ENCODE measurements at regions not wholly inside any gene's neighbourhood (a gene's known extent, or its start where the extent isn't known, plus 50 kb on each side); places are given as distances from the start of the nearest gene placed in this dataset.

GRCh38 chr1:209257454-209257853 lies 326.1 kb upstream of the CAMK1G start:
- H3K9ac ChIP-seq (ENCODE audit: insufficient read depth, low read length, poor library complexity, severe bottlenecking): no peak overlapping the region
- no peak overlapping the region for H3K27ac Mint-ChIP-seq
- no peak overlapping the region for H3K4me3 Mint-ChIP-seq
- no peak overlapping the region for H3K27ac ChIP-seq (ENCODE audit: low read depth in 1 of 2, low read length in 2 of 2)
- no CpG with 5 or more reads among the region's 1 CpG for WGBS (ENCODE audit: insufficient coverage)
- H3K27me3 Mint-ChIP-seq (ENCODE audit: low read depth in 3 of 3): peaks cover 0 to 2% (median 0%) of the 10 kb centered on the region in 3 donors
- H2AFZ ChIP-seq (ENCODE audit: insufficient read depth, low read depth, low read length, poor library complexity, severe bottlenecking): no peak overlapping the region
- H3K36me3 Mint-ChIP-seq: no peaks in the 10 kb centered on the region
- H4K20me1 ChIP-seq (ENCODE audit: insufficient read depth, low read length): no peaks in the 10 kb centered on the region
- peaks cover 5 to 20% (median 12%) of the 10 kb centered on the region in 7 donors for H3K9me3 Mint-ChIP-seq
- intact Hi-C loops (cut with micrococcal nuclease): no loop called here
- no peak for TF ChIP-seq CTCF (IDR thresholded peaks at IDR 0.05)
- no peaks in the 10 kb centered on the region for H3K36me3 ChIP-seq (replicated peaks in 1 of 2; ENCODE audit: control insufficient read depth in 1 of 2, insufficient read depth in 2 of 2, low read length in 2 of 2)
- H3K4me3 ChIP-seq (replicated peaks in 1 of 3; ENCODE audit: low read depth in 2 of 3, low read length in 3 of 3): no peak overlapping the region
- no peaks in the 10 kb centered on the region for H3K4me1 Mint-ChIP-seq
- peaks cover 3 to 16% of the 10 kb centered on the region in 2 donors for H3K9me3 ChIP-seq (replicated peaks in 1 of 2; ENCODE audit: control insufficient read depth in 1 of 2, insufficient read depth in 1 of 2, low read length in 2 of 2)
- no peak for DNase-seq
- H3K79me2 ChIP-seq (ENCODE audit: insufficient read depth, low read length): no peaks in the 10 kb centered on the region
- no peak overlapping the region for H3K4me2 ChIP-seq (replicated peaks; ENCODE audit: extremely low read depth, low read length, poor library complexity, severe bottlenecking)
- no peaks in the 10 kb centered on the region for H3K4me1 ChIP-seq (ENCODE audit: control insufficient read depth in 1 of 2, insufficient read depth in 2 of 2, low read length in 2 of 2)
- H3K27me3 ChIP-seq (ENCODE audit: control insufficient read depth in 2 of 2, insufficient read depth in 2 of 2, low read length in 2 of 2): no peaks in the 10 kb centered on the region

- Histone ChIP-seq H3K27me3 (ENCODE audit: control insufficient read depth in 2 of 2, insufficient read depth in 2 of 2, low read length in 2 of 2) (no peaks in the 10 kb centered on the region), H3K36me3 (replicated peaks in 1 of 2; ENCODE audit: control insufficient read depth in 1 of 2, insufficient read depth in 2 of 2, low read length in 2 of 2) (no peaks in the 10 kb centered on the region), H3K9me3 (replicated peaks in 1 of 2; ENCODE audit: control insufficient read depth in 1 of 2, insufficient read depth in 1 of 2, low read length in 2 of 2) (peaks cover 3 to 16% of the 10 kb centered on the region in 2 donors), H2AFZ (ENCODE audit: insufficient read depth, low read depth, low read length, poor library complexity, severe bottlenecking) (no peak overlapping the region), H3K27ac (ENCODE audit: low read depth in 1 of 2, low read length in 2 of 2) (no peak overlapping the region), H3K4me1 (ENCODE audit: control insufficient read depth in 1 of 2, insufficient read depth in 2 of 2, low read length in 2 of 2) (no peaks in the 10 kb centered on the region), H3K9ac (ENCODE audit: insufficient read depth, low read length, poor library complexity, severe bottlenecking) (no peak overlapping the region), H3K4me2 (replicated peaks; ENCODE audit: extremely low read depth, low read length, poor library complexity, severe bottlenecking) (no peak overlapping the region), H3K79me2 (ENCODE audit: insufficient read depth, low read length) (no peaks in the 10 kb centered on the region), H3K4me3 (replicated peaks in 1 of 3; ENCODE audit: low read depth in 2 of 3, low read length in 3 of 3) (no peak overlapping the region), H4K20me1 (ENCODE audit: insufficient read depth, low read length) (no peaks in the 10 kb centered on the region)
- no peak overlapping the region for H3K27ac Mint-ChIP-seq
- no peaks in the 10 kb centered on the region for H3K36me3 Mint-ChIP-seq
- H3K4me3 Mint-ChIP-seq: no peak overlapping the region
- H3K4me1 Mint-ChIP-seq: no peaks in the 10 kb centered on the region
- peaks cover 0 to 3% (median 2%) of the 10 kb centered on the region in 3 donors for H3K27me3 Mint-ChIP-seq (ENCODE audit: low read depth in 3 of 3)
- peaks cover 5 to 20% (median 15%) of the 10 kb centered on the region in 7 donors for H3K9me3 Mint-ChIP-seq
- no CpG with 5 or more reads among the region's 2 CpGs for WGBS (ENCODE audit: insufficient coverage)
- intact Hi-C loops (cut with micrococcal nuclease): no loop called here
- no peak for DNase-seq
- no peak for TF ChIP-seq CTCF (IDR thresholded peaks at IDR 0.05)
Observed at GRCh38 chr1:209260136-209260535, 323.4 kb upstream of the CAMK1G start.
